ENCODE measurements at regions not wholly inside any gene's neighbourhood (a gene's known extent, or its start where the extent isn't known, plus 50 kb on each side); places are given as distances from the start of the nearest gene placed in this dataset.
"Not testable (repeated sequence)": the region's sequence is repeated elsewhere in the genome, so short reads cannot be mapped to it uniquely, and the experiment has no call there.

DNA sequence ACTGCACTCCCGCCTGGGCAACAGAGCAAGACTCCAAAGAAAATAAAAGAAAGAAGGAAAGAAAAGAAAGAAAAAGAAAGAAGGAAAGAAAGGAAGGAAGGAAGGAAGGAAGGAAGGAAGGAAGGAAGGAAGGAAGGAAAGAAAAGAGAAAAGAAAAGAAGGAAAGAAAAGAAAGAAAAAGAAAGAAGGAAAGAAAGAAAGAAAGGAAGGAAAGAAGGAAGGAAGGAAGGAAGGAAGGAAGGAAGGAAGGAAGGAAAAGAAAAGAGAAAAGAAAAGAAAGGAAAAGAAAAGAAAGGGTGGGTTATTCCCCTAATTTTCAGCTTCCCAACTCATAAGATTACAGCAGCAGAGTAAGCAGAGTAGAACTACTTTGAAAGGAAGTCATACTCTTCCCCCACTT is 64.4 kb downstream of the TMEM200C start:
- DNase-seq (ENCODE audit: low read depth): not testable (repeated sequence)

DNA sequence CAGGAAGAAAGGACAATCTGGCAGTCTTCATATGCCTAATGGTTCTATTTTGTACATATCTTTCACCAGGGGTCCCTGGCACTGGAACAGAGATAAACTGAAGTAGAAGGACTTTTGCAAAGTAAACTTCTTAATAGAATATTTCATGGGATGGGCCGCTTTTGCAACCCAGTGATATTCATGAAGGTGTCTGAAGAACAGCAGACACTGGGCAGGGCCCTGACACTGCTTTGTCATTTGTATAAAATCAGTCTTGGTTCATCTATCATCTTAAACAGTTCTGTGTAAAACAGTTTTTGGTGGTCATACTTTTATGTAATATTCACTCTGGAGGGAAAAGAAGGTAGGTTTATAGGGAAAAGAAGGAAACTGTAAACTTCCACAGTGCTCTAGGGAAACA is 66.4 kb downstream of the TMEM200C start:
- DNase-seq (ENCODE audit: low read depth): no peak

DNA sequence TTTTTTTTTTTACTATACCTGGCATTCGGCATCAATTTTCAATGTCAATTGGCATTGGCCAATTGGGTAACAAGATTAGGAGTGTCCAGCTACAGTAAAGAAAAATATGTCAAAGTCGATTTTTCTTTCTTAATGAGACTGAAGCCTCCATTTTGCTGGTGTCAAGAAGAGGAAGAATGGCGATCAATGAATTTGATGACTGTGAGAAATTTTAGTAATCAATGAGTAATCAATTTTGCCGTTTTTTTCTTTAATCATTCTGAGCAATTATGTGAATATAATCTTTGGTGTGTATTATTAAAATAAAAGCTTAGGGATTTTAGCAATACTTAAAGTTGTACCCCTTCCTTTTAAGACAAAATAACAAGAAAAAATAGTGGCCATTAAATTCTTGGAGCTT is 69.7 kb downstream of the TMEM200C start:
- DNase-seq (ENCODE audit: low read depth): no peak

- no peak for DNase-seq (ENCODE audit: low read depth)
Measured at GRCh38 chr18:5824370-5824984, 70.8 kb downstream of the TMEM200C start.

DNA sequence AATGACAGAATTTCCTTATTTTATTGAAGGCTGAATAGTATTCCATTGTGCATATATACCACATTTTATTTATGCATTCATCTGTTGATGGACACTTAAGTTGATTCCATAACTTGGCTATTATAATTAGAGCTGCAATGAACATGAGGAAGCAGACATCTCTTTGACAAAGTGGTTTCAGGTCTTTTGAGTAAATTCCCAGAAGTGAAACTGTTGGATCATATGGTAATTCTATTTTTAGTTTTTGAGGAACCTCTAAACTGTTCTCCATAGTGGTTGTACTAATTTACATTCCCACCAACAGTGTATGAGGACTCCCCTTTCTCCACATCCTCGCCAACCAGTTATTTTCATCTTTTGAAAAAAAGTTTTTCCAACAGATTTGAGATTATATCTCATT is 77.5 kb downstream of the TMEM200C start:
- no peak for DNase-seq (ENCODE audit: low read depth)

DNA sequence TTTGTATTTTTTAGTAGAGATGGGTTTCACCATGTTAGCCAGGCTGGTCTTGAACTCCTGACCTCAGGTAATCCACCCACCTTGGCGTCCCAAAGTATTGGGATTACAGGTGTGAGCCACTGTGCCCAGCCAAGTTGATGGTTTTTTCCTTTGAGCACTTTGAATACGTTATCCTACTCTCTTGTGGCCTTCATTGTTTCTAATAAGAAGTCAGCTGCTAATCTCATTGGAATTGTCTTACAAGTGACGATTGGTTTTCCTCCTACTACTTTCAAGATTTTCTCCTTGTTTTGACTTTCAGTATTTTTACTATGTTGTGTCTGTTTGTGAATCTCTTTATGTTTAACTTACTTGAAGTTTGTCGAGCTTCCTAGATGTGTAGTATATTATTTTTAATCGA is 88.5 kb downstream of the TMEM200C start:
- no peak for DNase-seq (ENCODE audit: low read depth)

DNA sequence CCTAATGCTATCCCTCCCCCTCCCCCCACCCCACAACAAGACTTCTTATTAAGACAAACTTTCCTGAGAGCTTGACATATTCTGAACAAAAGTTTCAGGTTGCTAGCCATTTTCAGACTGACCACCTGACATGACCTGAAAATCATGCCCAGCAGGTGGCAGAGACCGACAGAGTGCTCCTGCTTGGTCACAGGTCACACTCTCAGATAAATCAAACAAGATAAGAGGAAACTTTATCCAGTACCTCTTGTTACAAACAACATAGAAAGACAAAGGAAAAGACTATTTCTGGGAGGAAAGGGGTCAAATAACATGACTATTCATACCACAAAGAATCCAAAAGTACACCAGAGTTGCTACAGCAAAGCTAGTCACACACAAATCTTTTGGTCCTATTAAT is 107.4 kb downstream of the TMEM200C start:
- DNase-seq (ENCODE audit: low read depth): no peak

- DNase-seq (ENCODE audit: low read depth): no peak
Measured at GRCh38 chr18:5779922-5780321, 115.4 kb downstream of the TMEM200C start.

DNA sequence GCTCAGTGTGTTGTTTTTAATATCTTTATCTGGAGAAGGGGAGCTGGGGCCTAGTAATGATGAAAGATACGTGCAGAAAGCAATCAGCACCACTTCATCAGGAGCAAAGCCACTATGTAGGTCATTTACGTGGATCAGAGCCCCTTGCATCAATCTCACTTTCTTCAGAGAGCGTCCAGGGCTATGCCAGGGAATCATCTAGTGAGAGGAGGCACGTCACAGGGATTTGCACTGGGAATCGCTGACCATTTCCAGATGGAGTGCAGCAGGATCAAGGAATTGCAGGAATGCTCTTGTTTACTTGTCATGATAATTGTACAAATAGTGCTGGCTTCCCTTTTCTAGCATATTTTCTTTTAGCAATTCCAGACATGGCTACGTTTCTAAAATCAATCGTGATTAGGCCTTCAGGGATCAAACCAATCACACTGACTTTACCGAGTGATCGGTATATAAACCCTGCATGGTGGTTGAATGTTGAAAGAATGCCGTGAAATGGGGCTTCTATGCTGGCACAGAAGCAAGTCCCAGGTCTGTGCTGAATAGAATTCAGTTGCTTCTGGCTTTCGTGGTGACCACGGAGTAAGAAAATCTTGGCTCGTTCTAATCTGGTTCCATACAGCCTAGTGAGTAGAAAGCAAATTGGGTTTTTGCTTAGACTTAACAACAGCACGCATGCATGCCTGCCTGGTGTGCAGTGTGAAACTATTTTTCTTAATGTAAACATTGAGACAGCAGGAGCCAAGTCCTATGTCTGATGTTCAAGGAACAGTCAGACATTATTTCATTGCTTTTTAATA is 122.8 kb downstream of the TMEM200C start:
- no peak for DNase-seq (ENCODE audit: low read depth)

GRCh38 chr18:5771343-5771742 is 124.0 kb downstream of the TMEM200C start:
- DNase-seq (ENCODE audit: low read depth): no peak

DNA sequence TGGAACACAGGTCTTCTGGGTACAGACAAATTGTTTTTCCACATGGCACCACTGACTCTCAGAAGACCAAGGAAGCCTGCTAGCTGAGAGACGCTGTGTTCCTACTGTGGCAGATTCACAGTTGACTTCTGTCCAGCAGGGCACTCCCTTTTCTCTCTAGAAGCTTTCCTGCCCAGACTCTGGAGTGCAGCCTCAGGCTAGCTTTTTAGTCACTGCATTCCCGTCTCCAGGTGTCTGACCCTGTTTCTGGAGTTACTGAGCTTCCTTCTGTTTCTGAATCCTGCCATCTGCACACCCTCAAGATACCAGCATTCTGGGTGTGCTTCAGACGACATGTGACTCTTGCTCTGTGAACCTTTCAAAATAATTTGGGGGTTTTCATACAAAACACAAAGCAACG is 125.1 kb downstream of the TMEM200C start:
- DNase-seq (ENCODE audit: low read depth): no peak

GRCh38 chr18:5768454-5768853 is 126.9 kb downstream of the TMEM200C start:
- DNase-seq (ENCODE audit: low read depth): no peak

DNA sequence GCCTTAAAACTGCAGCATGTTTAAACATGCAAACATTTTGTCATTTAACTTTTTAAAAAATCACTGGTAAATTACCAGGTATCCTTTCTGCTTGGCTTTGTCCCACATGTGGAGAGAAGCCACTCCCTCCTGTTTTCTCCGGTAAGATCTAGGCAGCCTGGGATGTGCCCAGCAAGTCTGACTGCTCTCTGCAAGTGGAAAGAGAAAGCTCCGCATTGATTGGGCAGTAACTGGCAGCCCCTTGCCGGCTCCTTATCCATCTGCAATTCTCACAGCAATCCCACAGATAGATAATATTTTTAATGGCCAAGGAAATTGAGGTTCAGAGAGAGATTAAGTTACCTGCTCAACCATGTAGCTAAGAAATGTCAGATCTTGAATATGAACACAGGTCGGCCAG is 136.1 kb downstream of the TMEM200C start:
- no peak for DNase-seq (ENCODE audit: low read depth)

DNA sequence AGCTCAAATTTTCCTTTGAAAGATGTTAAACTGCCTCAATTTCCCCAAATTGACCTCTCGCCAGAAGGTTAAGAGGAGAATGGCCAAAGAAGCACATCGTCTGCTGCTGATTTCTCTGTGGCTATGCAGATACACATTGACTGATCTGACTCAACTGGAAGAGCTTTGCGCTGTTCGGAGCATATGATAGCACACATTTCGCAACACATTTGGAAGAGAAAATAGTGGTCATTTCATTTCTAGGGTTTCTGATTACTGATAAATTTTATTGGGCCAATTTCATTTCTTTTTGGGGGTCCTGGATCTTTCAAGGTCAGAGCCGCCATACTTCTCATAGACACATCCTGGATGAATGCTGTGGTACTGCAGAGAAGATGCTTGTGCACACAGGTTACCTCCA is 138.5 kb downstream of the TMEM200C start:
- DNase-seq (ENCODE audit: low read depth): no peak

GRCh38 chr18:5747678-5748077 is 147.6 kb downstream of the TMEM200C start:
- DNase-seq (ENCODE audit: low read depth): no peak

DNA sequence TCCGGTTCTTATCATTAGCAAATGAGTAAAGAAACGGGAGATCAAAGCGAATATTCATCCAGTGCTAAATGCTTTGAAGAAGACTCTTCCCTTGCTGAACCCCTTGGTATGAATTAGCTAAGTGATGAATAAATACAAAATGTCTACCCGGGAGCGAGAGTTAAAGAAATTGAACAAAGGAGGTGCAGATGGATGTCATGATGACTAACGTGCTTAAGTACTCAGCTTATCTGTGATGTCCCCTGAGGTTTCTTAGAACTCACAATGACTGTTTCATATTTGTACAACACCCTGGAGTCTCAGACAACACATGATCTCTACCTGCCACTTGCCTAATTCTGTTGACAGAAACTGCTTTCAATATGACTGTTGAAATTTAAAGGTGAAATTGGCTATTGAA is 148.5 kb downstream of the TMEM200C start:
- DNase-seq (ENCODE audit: low read depth): no peak

DNA sequence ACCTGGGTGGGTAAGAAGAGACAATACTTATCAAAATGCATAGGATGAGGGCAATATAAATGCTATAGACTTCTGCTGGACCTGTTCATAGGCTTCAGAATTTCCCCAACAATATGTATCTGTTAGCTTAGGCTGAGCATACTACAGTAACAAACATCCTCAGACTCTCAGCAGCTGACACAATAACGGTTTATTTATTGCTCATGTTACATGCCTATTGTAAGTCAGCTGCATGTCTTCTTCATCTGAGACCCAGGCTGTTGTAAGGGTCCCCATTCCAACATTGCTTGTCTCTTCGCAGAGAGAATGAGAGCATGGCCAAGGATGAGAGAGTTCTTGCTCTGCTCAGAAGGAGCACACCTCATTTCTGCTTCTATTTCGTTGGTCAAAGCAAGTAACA is 150.7 kb downstream of the TMEM200C start:
- no peak for DNase-seq (ENCODE audit: low read depth)

GRCh38 chr18:5738526-5738925 is 156.8 kb downstream of the TMEM200C start:
- DNase-seq (ENCODE audit: low read depth): no peak

GRCh38 chr18:5732318-5732717 is 163.0 kb downstream of the TMEM200C start:
- no peak for DNase-seq (ENCODE audit: low read depth)

DNA sequence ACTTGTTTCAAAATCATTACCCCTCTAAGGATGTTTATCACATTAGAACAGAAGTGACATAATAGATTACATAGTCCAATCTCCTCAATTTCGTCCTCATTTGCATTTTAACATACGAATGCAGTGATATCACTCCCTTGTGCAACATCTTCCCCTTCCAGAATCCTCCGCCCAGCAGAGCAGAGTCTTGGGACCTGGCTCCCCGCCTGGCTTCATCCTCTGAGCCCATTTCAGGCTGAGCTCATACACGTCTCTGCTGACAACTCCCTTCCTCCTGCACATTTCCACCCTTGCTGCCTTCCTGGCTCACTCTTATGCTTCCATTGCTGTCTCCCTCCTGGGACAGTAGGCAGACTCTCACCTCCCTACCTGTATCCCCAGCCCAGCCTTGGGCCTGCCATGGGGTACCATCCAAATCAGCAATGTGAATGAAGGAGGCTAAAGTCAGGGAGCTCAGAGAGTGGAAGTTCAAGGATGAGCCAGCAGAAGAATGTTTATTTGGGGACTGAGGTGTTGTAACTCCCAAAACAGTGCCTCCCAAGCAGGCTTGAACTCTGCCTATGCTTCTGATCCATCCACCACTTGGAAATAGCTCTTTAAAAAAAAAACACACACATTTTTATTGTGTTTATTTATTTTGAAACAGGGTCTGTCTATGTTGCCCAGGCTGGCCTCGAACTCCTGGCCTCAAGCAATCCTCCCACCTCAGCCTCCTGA is 165.2 kb downstream of the TMEM200C start:
- DNase-seq (ENCODE audit: low read depth): no peak

- DNase-seq (ENCODE audit: low read depth): no peak
Measured at GRCh38 chr18:5728531-5728930, 166.8 kb downstream of the TMEM200C start.

DNA sequence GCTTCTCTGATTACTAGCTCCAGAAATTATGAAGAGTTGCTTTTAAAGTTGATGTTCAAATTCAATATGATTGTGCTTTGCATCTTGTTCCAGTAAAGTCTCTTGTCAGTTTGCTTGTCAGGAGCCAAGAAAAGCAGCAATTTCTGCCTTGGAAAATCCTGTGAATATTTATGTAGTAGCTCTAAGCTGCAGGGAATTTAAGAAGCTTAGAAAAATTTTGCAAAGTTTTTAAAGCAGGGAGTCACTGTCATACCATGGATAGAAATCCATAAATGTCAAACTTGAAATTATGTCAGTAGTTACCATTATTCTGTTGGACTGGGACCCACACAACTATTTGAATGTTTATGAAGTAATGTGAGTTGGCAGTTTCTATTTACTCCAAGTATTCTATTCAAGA is 169.3 kb downstream of the TMEM200C start:
- DNase-seq (ENCODE audit: low read depth): no peak

- no peak for DNase-seq (ENCODE audit: low read depth)
Measured at GRCh38 chr18:5721924-5722323, 173.4 kb downstream of the TMEM200C start.

Data from activated T-cell treated with anti-CD3 and anti-CD28 coated beads for 48 hours (primary cell).